ENCODE measurements at regions not wholly inside any gene's neighbourhood (a gene's known extent, or its start where the extent isn't known, plus 50 kb on each side); places are given as distances from the start of the nearest gene placed in this dataset.

DNA sequence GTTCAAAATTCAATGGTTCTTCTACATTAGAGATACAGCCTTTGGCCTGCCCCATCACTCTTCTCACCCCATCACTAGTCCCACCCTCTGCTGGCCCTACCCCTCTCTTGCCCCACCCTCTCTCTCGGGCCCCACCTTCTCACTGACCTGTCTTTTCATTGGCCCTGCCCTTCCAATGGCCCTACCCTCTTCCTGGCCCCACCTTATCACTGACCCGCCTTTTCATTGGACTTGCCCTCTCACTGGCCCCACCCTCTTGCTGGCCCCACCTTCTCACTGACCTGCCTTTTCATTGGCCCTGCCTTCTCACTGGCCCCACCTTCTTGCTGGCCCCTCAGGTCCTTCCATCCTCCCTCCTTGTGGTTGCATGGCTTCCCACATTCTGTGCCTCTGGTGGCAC lies 107.2 kb upstream of the PLEKHG1 start:
- Histone ChIP-seq H3K36me3 (replicated peaks in 1 of 2; ENCODE audit: control insufficient read depth in 1 of 2, insufficient read depth in 2 of 2, low read length in 1 of 2) (no peaks in the 10 kb centered on the region), H3K27me3 (ENCODE audit: insufficient read depth) (no peaks in the 10 kb centered on the region), H3K79me2 (ENCODE audit: insufficient read depth) (no peaks in the 10 kb centered on the region), H3K4me3 (ENCODE audit: low read depth in 2 of 2, low read length in 1 of 2) (no peak overlapping the region), H3K4me1 (ENCODE audit: control insufficient read depth in 1 of 2, insufficient read depth in 2 of 2, low read depth in 1 of 2, low read length in 1 of 2) (no peaks in the 10 kb centered on the region), H2AFZ (ENCODE audit: low read depth) (no peak overlapping the region), H3F3A (replicated peaks; ENCODE audit: insufficient read depth) (no peaks in the 10 kb centered on the region), H4K20me1 (ENCODE audit: insufficient read depth) (no peaks in the 10 kb centered on the region), H3K27ac (ENCODE audit: low read depth in 2 of 2, low read length in 1 of 2) (no peak overlapping the region), H3K9me2 (no peaks in the 10 kb centered on the region), H3K9me3 (no peaks in the 10 kb centered on the region), H3K4me2 (no peak overlapping the region), H3K9ac (no peak overlapping the region)
- no peak for DNase-seq
- TF ChIP-seq RCOR1 (IDR thresholded peaks at IDR 0.05; ENCODE audit: low read length) = no peak
- TF ChIP-seq GATA2 (CRISPR knock-in tag; IDR thresholded peaks at IDR 0.05) = no peak
- no peak for TF ChIP-seq FOXJ3 (CRISPR knock-in tag; IDR thresholded peaks at IDR 0.05)
- no peak for TF ChIP-seq CHD2 (IDR thresholded peaks at IDR 0.05; ENCODE audit: low read length, partially characterized antibody)
- TF ChIP-seq SMC3 (IDR thresholded peaks at IDR 0.05; ENCODE audit: low read depth, low read length) = no peak
- TF ChIP-seq, protein P1, sequence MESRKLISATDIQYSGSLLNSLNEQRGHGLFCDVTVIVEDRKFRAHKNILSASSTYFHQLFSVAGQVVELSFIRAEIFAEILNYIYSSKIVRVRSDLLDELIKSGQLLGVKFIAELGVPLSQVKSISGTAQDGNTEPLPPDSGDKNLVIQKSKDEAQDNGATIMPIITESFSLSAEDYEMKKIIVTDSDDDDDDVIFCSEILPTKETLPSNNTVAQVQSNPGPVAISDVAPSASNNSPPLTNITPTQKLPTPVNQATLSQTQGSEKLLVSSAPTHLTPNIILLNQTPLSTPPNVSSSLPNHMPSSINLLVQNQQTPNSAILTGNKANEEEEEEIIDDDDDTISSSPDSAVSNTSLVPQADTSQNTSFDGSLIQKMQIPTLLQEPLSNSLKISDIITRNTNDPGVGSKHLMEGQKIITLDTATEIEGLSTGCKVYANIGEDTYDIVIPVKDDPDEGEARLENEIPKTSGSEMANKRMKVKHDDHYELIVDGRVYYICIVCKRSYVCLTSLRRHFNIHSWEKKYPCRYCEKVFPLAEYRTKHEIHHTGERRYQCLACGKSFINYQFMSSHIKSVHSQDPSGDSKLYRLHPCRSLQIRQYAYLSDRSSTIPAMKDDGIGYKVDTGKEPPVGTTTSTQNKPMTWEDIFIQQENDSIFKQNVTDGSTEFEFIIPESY (IDR thresholded peaks at IDR 0.05; ENCODE audit: borderline replicate concordance, low read depth) = no peak
- no peak for TF ChIP-seq MEF2A (IDR thresholded peaks at IDR 0.05; ENCODE audit: borderline replicate concordance, low read depth)
- no peak for TF ChIP-seq TCF12 (IDR thresholded peaks at IDR 0.05)
- TF ChIP-seq, protein P2, sequence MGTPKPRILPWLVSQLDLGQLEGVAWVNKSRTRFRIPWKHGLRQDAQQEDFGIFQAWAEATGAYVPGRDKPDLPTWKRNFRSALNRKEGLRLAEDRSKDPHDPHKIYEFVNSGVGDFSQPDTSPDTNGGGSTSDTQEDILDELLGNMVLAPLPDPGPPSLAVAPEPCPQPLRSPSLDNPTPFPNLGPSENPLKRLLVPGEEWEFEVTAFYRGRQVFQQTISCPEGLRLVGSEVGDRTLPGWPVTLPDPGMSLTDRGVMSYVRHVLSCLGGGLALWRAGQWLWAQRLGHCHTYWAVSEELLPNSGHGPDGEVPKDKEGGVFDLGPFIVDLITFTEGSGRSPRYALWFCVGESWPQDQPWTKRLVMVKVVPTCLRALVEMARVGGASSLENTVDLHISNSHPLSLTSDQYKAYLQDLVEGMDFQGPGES (IDR thresholded peaks at IDR 0.05; ENCODE audit: low read depth, low read length) = no peak
- TF ChIP-seq TEAD4 (IDR thresholded peaks at IDR 0.05; ENCODE audit: borderline replicate concordance, insufficient read depth) = no peak
- TF ChIP-seq YY1 (IDR thresholded peaks at IDR 0.05; ENCODE audit: low read depth) = no peak
- TF ChIP-seq FOSL2 (IDR thresholded peaks at IDR 0.05; ENCODE audit: borderline replicate concordance, low read depth) = no peak
- TF ChIP-seq, protein P3, sequence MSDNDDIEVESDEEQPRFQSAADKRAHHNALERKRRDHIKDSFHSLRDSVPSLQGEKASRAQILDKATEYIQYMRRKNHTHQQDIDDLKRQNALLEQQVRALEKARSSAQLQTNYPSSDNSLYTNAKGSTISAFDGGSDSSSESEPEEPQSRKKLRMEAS (IDR thresholded peaks at IDR 0.05; ENCODE audit: low read depth) = no peak
- POLR2A ChIA-PET = no interaction called here
- 6% methylated on average over 2 of the region's 2 CpGs for WGBS (ENCODE audit: low lambda C conversion rate)
- CTCF ChIA-PET = interaction anchor here (1.0 kb wide), 1 partner anchor 15 kb away, joined by 3 read pairs; no protein-coding TSS in a partner anchor

DNA sequence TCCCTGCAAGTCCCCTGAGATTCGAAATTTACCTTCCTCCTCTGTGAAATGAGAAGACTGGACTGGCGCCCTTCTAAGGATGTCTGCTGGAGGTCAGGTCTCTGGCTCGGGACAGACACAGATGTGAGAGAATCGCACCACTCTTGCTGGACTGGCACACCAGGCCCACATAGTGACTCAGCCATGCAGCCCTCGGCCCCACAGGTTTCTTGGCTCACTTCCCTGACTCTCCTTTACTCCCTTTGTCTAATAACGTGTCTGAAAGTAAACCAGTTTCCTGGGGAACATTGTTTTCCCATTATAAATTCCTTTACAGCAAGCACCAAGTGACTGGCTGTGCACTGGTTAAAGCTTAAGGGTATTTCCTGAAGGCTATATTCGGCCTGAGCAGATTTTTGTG lies 106.7 kb upstream of the PLEKHG1 start:
- H3F3A ChIP-seq (replicated peaks; ENCODE audit: insufficient read depth) = no peaks in the 10 kb centered on the region
- no peak overlapping the region for H2AFZ ChIP-seq (ENCODE audit: low read depth)
- ChIA-PET CTCF (interaction anchor here (1.0 kb wide), 1 partner anchor 15 kb away, joined by 3 read pairs; no protein-coding TSS in a partner anchor), POLR2A (no interaction called here)
- no peak for DNase-seq
- WGBS (ENCODE audit: low lambda C conversion rate) = 4% methylated on average over 7 of the region's 7 CpGs
- H3K4me1 ChIP-seq (ENCODE audit: control insufficient read depth in 1 of 2, insufficient read depth in 2 of 2, low read depth in 1 of 2, low read length in 1 of 2) = no peaks in the 10 kb centered on the region
- H3K79me2 ChIP-seq (ENCODE audit: insufficient read depth) = no peaks in the 10 kb centered on the region
- no peak overlapping the region for H3K27ac ChIP-seq (ENCODE audit: low read depth in 2 of 2, low read length in 1 of 2)
- H4K20me1 ChIP-seq (ENCODE audit: insufficient read depth) = no peaks in the 10 kb centered on the region
- no peaks in the 10 kb centered on the region for H3K9me3 ChIP-seq
- H3K9ac ChIP-seq = no peak overlapping the region
- no peaks in the 10 kb centered on the region for H3K36me3 ChIP-seq (replicated peaks in 1 of 2; ENCODE audit: control insufficient read depth in 1 of 2, insufficient read depth in 2 of 2, low read length in 1 of 2)
- H3K4me2 ChIP-seq = no peak overlapping the region
- no peaks in the 10 kb centered on the region for H3K27me3 ChIP-seq (ENCODE audit: insufficient read depth)
- H3K4me3 ChIP-seq (ENCODE audit: low read depth in 2 of 2, low read length in 1 of 2) = no peak overlapping the region
- H3K9me2 ChIP-seq = no peaks in the 10 kb centered on the region
- TF ChIP-seq, protein P3 (IDR thresholded peaks at IDR 0.05; ENCODE audit: low read depth) = no peak
- TF ChIP-seq TCF12 (IDR thresholded peaks at IDR 0.05) (no peak), GABPA (IDR thresholded peaks at IDR 0.05; ENCODE audit: low read depth) (no peak), TAF1 (IDR thresholded peaks at IDR 0.05; ENCODE audit: borderline replicate concordance, low read depth, low read length) (no peak), NFIC (IDR thresholded peaks at IDR 0.05; ENCODE audit: borderline replicate concordance) (no peak), EP300 (IDR thresholded peaks at IDR 0.05; ENCODE audit: borderline replicate concordance in 1 of 2, low read depth in 1 of 2, low read length in 1 of 2) (no peak), JUND (IDR thresholded peaks at IDR 0.05) (no peak), FOXJ3 (CRISPR knock-in tag; IDR thresholded peaks at IDR 0.05) (no peak), ELF1 (IDR thresholded peaks at IDR 0.05) (no peak)
- TF ChIP-seq, protein P1 (IDR thresholded peaks at IDR 0.05; ENCODE audit: borderline replicate concordance, low read depth) = no peak
- TF ChIP-seq, protein P4, sequence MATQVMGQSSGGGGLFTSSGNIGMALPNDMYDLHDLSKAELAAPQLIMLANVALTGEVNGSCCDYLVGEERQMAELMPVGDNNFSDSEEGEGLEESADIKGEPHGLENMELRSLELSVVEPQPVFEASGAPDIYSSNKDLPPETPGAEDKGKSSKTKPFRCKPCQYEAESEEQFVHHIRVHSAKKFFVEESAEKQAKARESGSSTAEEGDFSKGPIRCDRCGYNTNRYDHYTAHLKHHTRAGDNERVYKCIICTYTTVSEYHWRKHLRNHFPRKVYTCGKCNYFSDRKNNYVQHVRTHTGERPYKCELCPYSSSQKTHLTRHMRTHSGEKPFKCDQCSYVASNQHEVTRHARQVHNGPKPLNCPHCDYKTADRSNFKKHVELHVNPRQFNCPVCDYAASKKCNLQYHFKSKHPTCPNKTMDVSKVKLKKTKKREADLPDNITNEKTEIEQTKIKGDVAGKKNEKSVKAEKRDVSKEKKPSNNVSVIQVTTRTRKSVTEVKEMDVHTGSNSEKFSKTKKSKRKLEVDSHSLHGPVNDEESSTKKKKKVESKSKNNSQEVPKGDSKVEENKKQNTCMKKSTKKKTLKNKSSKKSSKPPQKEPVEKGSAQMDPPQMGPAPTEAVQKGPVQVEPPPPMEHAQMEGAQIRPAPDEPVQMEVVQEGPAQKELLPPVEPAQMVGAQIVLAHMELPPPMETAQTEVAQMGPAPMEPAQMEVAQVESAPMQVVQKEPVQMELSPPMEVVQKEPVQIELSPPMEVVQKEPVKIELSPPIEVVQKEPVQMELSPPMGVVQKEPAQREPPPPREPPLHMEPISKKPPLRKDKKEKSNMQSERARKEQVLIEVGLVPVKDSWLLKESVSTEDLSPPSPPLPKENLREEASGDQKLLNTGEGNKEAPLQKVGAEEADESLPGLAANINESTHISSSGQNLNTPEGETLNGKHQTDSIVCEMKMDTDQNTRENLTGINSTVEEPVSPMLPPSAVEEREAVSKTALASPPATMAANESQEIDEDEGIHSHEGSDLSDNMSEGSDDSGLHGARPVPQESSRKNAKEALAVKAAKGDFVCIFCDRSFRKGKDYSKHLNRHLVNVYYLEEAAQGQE (IDR thresholded peaks at IDR 0.05; ENCODE audit: low read depth, low read length) = no peak

All from SK-N-SH (cell line).